GM18907 (cell line): ENCODE measurements at regions not wholly inside any gene's neighbourhood (a gene's known extent, or its start where the extent isn't known, plus 50 kb on each side); places are given as distances from the start of the nearest gene placed in this dataset.
"Not testable (repeated sequence)": the region's sequence is repeated elsewhere in the genome, so short reads cannot be mapped to it uniquely, and the experiment has no call there.

Source experiments
- ATAC-seq: cut with Tn5 transposase; IDR thresholded peaks from one replicate; pipeline ENCODE4 v1.9.1; 2021; ENCODE audit warnings: mild to moderate bottlenecking, moderate library complexity; ENCODE audit not compliant: unreplicated experiment

GRCh38 chr17:21514567-21514966 lies 138.4 kb downstream of the KCNJ12 start:
- not testable (repeated sequence) for ATAC-seq

DNA sequence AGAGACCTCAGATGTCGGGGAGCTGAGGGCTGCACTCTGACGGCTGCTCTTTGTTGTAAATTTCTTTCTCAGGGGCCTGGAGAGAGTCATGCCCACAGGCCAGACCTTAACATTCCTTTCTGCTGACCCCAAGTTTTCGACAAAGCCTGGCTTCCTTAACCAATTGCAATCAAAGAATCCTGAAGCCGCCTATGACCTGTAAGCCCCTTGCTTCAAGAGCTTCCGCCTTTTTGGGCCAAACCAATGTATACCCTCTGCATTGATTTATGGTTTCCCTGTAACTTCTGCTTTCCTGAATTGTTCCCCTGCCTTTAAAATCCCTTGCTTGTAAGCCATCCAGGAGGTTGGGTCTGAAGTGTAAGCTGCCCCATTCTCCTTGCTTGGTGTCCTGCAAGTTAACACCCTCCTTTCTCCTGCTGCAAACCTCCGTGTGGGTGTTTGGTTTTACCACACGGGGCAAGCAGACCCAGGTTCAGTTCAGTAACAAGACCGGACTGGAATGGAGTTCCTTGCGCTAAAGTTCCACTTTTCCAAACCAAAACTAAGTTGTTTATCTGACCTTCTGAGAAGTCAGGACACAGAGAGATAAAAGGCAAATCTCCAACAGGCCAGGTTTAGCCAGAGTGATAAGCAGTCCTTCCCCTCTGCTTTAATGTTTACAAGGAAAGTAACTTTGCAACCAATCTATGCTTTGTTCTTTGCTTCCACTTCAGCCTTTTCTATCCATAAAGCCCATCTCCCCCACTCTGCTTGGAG lies 141.6 kb downstream of the KCNJ12 start:
- no peak for ATAC-seq

GRCh38 chr17:21522755-21523336 lies 146.7 kb downstream of the KCNJ12 start:
- ATAC-seq, result no peak

GRCh38 chr17:21523497-21524210 lies 147.5 kb downstream of the KCNJ12 start:
- ATAC-seq, result no peak

- ATAC-seq, result no peak
These were observed 148.0 kb downstream of the KCNJ12 start for GRCh38 chr17:21524211-21524591.

GRCh38 chr17:21525464-21526130 lies 149.4 kb downstream of the KCNJ12 start:
- no peak for ATAC-seq

GRCh38 chr17:21528031-21528695 lies 152.0 kb downstream of the KCNJ12 start:
- ATAC-seq, result no peak

- no peak for ATAC-seq
These were observed 154.2 kb downstream of the KCNJ12 start for GRCh38 chr17:21530311-21530710.

GRCh38 chr17:21530841-21531240 lies 154.7 kb downstream of the KCNJ12 start:
- no peak for ATAC-seq

DNA sequence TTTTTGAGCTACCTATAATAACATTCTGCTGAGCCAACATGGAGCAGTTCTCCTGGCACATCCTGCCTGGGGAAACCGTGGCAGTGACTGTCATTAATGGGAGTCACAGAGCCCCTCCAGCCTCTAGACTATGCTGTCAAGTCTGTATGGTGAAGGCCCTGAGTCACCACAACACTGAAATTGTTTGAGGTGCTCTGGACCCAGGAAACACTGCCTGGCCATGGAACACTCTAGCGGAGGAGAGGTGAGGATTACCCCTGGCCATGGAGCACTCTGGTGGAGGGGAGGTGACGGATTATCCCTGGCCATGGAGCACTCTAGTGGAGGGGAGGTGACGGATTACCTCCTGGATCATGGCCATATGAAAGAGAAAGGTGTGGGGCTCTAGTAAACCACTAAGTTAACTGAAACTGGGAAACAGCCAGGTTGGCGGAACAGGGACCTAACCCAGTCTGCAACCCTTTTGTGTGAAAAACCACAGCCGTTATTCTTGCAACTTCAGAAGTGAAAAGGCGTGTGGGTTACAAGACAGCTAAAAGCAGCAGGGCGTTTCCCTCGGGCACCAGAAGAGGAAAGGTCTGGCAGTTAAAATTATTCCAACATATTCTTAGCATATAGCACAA lies 156.7 kb downstream of the KCNJ12 start:
- no peak for ATAC-seq

GRCh38 chr17:21535686-21536375 lies 156.5 kb upstream of the KCNJ18 start:
- no peak for ATAC-seq

DNA sequence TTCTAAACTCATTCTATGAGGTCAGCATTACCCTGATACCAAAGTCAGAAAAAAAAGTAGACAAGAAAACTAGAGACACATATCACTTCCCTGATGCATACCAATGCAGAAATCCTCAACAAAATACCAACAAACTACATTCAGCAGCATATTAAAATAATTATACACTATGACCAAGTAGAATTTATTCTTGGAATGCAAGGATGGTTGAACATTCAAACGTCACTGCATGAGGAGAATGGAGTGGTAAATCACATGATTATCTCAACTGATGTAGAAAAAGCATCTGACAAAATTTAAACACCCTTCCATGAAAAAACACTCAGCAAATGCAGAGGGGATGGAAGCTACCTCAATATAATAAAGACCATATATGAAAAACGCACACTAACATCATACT lies 155.0 kb upstream of the KCNJ18 start:
- no peak for ATAC-seq

DNA sequence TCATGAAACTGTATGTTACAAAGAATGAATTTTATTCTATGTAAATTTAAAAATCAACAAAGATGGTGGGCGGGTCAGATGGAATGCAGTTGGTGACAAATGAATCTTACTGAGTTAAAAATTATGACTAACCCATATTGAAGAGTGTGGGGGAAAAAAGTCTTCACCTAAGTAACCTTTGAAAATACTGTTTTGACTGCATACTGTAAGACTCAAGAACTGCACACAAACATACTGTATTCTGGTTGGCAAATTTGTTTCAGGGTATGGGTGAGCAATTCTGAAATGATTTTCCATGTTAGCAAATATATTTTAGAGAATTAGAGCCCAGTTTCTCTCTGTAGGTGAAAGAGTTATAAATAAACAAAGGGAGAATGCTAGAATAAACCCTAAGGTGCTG lies 153.7 kb upstream of the KCNJ18 start:
- no peak for ATAC-seq

DNA sequence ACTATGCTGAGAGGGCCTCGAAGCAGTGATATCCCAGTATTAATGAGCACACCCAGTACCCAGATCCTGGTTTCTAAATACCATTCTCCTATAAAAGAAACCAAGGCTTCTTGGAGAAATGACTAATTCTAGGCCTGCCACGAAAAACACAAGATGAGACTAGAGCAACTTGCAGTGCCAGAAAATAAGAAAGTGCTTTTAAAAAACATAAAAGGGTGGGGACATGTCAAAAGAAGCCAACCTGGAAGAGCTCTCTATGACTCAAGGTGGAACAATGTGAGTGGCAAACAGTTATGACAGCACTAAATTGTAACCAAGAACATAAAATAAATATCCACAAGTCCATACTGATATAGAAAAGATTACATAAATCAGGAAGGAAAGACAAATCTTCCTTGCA lies 153.2 kb upstream of the KCNJ18 start:
- no peak for ATAC-seq

DNA sequence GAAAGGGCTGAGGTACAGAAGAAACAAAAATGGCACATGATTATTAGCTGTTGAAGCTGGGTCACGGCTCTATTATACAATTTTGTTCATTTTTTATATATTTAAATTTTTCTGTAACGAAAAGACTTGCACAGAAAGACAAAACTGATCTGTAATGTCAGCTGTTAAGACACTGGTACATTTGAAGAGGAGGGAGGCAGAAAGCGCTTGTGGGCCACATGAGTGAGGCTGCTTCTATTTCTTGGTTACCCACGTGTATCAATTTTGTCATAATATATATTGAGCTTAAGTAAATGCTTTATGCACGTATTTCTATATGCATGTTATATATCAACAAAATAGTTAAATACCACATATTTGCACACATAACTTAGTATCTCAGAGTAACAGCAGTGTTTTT lies 151.8 kb upstream of the KCNJ18 start:
- ATAC-seq, result no peak

- ATAC-seq, result no peak
These were observed 150.3 kb upstream of the KCNJ18 start for GRCh38 chr17:21542070-21542469.

DNA sequence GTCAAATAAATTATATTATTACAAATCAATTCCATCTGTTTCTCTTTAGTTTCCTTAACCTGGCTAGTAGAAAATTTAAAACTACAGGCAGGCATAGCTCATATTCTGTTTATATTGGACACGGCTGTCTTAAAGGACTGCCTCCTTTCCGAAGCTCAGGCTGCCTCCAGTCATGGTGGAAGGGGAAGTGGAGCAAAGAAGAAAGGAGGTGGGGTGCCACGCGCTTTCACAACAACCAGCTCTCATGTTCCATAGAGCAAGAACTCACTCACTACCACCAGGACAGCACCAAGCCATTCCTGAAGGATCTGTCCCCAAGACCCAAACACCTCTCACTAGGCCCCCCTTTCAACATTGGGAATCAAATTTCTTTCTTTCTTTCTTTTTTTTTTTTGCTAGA lies 149.3 kb upstream of the KCNJ18 start:
- no peak for ATAC-seq

DNA sequence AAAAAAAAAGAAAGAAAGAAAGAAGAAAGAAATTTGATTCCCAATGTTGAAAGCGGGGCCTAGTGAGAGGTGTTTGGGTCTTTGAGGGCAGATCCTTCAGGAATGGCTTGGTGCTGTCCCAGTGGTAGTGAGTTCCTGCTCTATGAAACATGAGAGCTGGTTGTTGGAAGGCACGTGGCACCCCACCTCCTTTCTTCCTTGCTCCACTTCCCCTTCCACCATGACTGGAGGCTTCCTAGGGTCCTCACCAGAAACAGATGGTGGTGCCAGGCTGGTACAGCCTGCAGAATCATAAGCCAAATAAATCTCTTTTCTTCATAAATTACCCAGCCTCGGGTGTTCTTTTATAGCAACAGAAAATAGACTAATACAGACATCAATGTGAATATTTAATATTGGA lies 147.3 kb upstream of the KCNJ18 start:
- no peak for ATAC-seq

- ATAC-seq, result no peak
These were observed 144.1 kb upstream of the KCNJ18 start for GRCh38 chr17:21548236-21548635.

- ATAC-seq, result no peak
These were observed 143.1 kb upstream of the KCNJ18 start for GRCh38 chr17:21549107-21549687.
